ENCODE measurements at regions not wholly inside any gene's neighbourhood (a gene's known extent, or its start where the extent isn't known, plus 50 kb on each side); places are given as distances from the start of the nearest gene placed in this dataset.

DNA sequence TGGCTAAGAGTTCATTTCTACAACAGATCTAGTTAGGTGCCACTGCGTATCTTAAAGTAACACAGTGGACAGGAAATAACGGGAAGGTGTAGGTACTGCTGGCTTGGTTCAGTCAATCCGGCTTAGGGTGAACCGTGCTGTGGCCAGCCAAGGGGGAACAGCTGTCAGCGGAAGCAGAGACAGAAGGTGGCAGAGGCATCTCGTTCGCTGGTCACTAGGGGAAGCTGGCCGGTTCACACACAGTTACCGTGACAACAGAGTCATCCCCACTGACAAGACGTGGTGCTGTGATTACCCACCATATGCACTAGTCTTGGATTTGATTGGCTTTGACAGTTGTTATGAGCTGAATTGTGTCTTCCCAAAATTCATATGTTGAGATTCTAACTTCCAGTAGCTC, 58.8 kb upstream of the HDAC4 start:
- DNase-seq, result no peak

DNA sequence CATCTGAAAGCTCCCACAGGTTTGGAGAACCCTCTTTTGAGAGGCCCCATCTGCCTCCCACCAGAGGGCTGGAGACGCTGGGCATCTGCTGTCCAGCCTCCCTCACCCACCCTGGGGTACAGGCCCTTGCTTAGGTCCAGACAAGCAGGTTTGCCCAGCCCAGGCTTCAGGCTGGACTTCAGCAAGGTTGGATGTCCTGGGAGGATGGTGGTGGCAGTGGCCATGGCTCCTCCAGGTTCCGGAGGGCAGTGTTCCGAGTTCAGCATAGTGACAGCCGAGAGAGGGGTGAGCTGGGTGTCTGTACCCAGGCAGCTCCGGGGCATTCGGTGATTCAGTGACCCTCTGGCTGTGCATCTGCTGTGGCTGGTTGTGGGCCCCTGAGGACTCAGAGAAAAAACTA, 58.2 kb upstream of the HDAC4 start:
- DNase-seq, result no peak

DNA sequence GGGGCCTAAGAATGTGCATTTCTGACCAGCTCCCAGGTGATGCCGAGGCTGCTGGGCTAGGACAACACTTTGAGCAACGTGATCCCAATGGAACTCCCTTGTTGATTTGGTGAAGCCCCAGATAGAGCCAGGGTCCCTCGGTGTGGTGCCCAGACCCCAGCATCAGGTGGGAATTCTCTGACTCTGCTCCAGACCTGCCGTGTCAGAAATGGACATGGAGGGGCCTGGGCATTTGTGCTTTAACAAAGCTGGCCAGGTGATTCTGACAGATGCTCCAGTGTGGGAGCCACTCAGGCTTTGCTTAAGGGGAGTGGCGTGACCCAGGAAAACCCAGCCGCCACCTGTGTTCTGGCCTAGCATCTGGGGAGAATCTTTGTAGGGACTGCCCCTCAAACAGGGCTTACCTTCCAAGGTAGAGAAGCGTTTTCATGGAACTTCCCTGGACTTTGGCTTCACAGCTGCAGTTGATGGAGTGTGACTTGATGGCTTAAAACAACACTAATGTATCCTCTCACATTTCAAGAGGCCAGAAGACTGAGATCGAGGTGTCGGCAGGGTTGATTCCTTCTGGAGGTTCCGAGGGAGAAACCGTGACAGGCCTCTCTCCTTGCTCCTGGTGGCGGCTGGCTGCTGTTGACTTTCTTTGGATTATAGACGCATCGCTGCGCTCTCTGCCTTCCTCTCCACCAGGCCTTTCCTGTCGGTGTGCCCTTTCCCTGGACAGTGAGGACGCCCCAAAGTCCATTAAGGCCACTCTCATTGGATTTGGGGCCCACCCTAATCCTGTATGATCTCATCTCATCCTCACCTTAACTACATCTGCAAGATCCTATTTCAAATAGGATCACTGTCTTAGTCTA, 57.0 kb upstream of the HDAC4 start:
- DNase-seq, result no peak

DNA sequence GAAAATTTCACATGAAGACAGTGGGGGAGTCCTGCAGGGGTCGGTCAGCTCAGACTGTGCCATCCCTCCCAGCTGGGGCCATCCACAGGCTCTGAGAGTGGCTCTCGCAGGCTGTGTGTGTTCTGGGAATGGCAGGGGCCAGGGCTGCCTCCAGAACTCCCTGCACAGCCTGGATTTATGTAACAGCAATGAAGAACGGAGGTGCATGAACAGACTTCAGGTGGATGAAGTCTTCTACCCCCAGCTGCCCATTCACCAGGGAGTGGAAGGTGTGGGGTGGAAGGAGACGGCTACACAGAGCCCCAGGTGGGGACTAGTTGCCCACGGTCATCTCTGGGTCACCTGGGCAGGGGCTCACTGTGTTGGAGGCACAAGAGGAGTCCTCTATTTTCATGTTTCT, 56.1 kb upstream of the HDAC4 start:
- no peak for DNase-seq

DNA sequence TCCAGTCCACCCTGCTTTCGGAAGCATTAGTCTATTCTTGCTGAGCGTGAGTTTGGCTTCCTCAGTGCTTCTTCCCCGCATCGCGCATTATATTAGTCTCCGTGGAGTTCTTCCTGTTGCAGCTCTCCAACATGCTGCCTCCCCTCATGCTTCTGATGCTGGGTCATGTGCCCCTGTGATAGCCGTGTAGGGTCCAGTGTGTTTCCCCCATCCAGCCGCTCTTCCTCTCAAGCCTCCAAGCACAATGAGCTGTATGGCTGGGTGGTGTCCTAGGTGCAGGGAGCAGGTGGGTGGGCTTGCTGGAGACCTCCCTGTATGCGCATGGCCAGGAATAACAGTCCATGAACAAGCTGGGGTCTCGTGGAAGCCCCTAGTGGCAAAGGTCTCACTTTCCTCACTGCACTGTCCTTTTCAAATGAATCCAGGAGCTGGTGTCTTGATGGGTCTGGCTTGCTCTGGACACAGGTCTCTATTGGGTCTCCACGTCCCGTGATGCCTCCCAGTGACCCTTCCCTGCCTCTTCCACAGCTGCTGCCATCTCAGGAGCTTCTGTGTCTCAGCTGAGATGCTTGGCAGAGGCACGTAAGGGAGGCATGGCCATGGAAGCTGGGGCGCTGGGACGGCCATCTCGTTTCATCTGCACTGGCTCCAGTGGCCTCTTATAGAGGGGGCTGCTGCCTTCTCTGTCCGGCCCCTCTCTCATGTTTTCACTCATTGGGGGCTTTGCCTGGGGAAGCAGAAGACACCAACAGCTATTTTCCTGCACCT, 54.8 kb upstream of the HDAC4 start:
- DNase-seq, result no peak

DNA sequence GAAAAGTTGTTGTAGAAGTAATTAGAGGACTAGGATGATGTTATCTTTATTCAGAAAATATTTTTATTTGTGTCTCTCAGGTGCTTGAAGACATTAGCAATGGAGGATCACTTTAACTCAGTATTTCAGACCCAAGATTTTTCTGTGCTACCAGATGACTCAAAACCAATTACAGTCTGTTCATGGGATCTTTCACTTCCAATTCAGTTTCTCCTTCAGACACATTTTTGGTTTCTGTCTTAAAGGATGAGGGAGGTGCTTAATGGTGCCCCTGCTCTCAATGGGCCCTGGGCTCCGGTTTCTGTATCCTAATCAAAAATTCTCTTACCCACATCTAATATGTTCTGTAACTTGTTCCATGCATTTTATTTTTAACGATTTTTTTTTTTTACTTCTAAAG, 53.7 kb upstream of the HDAC4 start:
- no peak for DNase-seq

All from CD4-positive, alpha-beta T cell treated with Interleukin-10 for 1 hour (primary cell).